Esophagus squamous epithelium (tissue), 4 donors: ENCODE measurements at regions not wholly inside any gene's neighbourhood (a gene's known extent, or its start where the extent isn't known, plus 50 kb on each side); places are given as distances from the start of the nearest gene placed in this dataset.

Experiments
- POLR2A ChIP-seq, 4 donors: fragments of 450-650 bp; IDR thresholded peaks; one replicate each; pipeline ENCODE4 v1.6.1; 2017; ENCODE audit warnings: antibody characterized with exemption in 4 of 4, mild to moderate bottlenecking in 4 of 4, moderate library complexity in 3 of 4
- TF ChIP-seq, protein P1 (sequence below), 6 experiments: fragments of 450-650 bp in 4 of 6; fragments of 200-600 bp in 2 of 6; sonication (generic) in 2 of 6; IDR thresholded peaks; one replicate each; pipeline ENCODE4 v1.5.1; 2016 to 2019; ENCODE audit warnings: antibody characterized with exemption in 6 of 6, mild to moderate bottlenecking in 4 of 6, moderate library complexity in 4 of 6

DNA sequence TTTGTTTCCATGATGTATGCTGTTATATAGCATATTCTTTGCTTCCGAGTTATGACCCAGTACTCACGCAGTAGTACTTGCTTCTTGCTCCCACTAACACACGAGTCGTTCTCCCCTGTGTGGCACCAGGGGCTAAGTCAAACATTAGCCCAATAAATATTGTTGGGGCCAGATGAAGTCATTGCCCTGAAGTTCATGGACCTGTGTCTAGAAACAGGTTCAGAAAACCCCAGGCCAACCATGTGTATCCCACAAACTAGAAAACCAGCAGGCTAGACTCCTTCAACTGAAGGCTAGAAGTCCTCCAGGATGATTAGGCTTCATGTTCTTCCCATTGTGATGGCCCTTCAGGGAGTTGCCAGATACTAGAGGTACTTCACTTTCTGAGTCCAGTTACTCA lies 198.2 kb upstream of the RBM19 start:
- TF ChIP-seq, protein P1, sequence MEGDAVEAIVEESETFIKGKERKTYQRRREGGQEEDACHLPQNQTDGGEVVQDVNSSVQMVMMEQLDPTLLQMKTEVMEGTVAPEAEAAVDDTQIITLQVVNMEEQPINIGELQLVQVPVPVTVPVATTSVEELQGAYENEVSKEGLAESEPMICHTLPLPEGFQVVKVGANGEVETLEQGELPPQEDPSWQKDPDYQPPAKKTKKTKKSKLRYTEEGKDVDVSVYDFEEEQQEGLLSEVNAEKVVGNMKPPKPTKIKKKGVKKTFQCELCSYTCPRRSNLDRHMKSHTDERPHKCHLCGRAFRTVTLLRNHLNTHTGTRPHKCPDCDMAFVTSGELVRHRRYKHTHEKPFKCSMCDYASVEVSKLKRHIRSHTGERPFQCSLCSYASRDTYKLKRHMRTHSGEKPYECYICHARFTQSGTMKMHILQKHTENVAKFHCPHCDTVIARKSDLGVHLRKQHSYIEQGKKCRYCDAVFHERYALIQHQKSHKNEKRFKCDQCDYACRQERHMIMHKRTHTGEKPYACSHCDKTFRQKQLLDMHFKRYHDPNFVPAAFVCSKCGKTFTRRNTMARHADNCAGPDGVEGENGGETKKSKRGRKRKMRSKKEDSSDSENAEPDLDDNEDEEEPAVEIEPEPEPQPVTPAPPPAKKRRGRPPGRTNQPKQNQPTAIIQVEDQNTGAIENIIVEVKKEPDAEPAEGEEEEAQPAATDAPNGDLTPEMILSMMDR (IDR thresholded peaks at IDR 0.05), result no peak
- no peak for TF ChIP-seq POLR2A (IDR thresholded peaks at IDR 0.05)
